GM21528 (cell line): ENCODE measurements at regions not wholly inside any gene's neighbourhood (a gene's known extent, or its start where the extent isn't known, plus 50 kb on each side); places are given as distances from the start of the nearest gene placed in this dataset.

Experiments used
- ATAC-seq: cut with Tn5 transposase; IDR thresholded peaks from one replicate; pipeline ENCODE4 v1.9.1; 2021; ENCODE audit warnings: mild to moderate bottlenecking, moderate library complexity; ENCODE audit not compliant: unreplicated experiment, low FRiP score

GRCh38 chr4:100574607-100575006 lies 56.8 kb upstream of the EMCN start:
- ATAC-seq = no peak

GRCh38 chr4:100569196-100569595 lies 51.4 kb upstream of the EMCN start:
- no peak for ATAC-seq
